ENCODE measurements at regions not wholly inside any gene's neighbourhood (a gene's known extent, or its start where the extent isn't known, plus 50 kb on each side); places are given as distances from the start of the nearest gene placed in this dataset.

DNA sequence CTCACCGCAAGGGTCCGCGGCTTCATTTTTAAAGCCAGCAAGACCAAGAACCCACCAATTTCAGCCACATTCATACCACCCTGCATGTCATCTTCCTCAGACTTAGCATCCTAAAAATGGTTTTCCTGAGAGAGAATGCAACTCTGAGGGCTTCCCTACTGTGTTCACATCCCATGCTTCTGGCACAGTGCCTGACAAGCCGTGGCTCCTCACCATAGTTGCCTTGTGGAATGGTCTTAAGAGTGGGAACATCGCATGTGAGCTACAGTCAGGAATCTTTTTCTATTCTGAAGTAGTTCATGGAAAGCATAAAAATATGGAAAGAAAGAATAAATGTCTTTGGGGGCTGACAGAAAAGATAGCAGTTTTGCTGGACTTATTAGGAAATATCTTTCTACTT is 120.3 kb downstream of the RAP2B start:
- TF ChIP-seq EZH2 (IDR thresholded peaks at IDR 0.05; ENCODE audit: borderline replicate concordance, low read depth, low read length, severe bottlenecking): no peak
- TF ChIP-seq, protein P1, sequence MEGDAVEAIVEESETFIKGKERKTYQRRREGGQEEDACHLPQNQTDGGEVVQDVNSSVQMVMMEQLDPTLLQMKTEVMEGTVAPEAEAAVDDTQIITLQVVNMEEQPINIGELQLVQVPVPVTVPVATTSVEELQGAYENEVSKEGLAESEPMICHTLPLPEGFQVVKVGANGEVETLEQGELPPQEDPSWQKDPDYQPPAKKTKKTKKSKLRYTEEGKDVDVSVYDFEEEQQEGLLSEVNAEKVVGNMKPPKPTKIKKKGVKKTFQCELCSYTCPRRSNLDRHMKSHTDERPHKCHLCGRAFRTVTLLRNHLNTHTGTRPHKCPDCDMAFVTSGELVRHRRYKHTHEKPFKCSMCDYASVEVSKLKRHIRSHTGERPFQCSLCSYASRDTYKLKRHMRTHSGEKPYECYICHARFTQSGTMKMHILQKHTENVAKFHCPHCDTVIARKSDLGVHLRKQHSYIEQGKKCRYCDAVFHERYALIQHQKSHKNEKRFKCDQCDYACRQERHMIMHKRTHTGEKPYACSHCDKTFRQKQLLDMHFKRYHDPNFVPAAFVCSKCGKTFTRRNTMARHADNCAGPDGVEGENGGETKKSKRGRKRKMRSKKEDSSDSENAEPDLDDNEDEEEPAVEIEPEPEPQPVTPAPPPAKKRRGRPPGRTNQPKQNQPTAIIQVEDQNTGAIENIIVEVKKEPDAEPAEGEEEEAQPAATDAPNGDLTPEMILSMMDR (IDR thresholded peaks at IDR 0.05; ENCODE audit: borderline replicate concordance, extremely low read depth, low read length, poor library complexity, severe bottlenecking): no peak
